LNCAP (cell line): ENCODE measurements at regions not wholly inside any gene's neighbourhood (a gene's known extent, or its start where the extent isn't known, plus 50 kb on each side); places are given as distances from the start of the nearest gene placed in this dataset.

ENCODE experiments used
- TF ChIP-seq, protein P1 (sequence below): fragments of 450-650 bp; IDR thresholded peaks from 2 replicates; pipeline ENCODE4 v1.5.1; 2017; ENCODE audit warnings: mild to moderate bottlenecking

DNA sequence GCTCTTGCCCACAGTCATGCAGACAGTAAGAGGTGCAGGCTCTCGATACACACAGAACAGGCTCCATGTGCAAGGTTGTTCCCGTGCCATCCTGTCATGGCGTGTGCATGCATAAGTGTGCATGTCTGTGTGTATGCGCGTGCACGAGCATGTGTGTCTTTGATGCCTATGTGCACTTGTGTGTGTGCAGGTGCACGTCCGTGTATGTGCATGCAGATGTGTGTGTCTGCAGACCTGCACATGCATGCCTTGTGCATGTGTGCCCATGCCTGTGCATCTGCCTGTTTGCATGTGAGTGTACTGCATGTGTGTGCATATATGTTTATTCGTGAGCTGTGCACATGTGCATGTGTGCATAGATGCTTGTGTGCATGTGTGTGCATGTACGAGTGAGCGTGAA, 309.8 kb downstream of the TMEM121 start:
- TF ChIP-seq, protein P1, sequence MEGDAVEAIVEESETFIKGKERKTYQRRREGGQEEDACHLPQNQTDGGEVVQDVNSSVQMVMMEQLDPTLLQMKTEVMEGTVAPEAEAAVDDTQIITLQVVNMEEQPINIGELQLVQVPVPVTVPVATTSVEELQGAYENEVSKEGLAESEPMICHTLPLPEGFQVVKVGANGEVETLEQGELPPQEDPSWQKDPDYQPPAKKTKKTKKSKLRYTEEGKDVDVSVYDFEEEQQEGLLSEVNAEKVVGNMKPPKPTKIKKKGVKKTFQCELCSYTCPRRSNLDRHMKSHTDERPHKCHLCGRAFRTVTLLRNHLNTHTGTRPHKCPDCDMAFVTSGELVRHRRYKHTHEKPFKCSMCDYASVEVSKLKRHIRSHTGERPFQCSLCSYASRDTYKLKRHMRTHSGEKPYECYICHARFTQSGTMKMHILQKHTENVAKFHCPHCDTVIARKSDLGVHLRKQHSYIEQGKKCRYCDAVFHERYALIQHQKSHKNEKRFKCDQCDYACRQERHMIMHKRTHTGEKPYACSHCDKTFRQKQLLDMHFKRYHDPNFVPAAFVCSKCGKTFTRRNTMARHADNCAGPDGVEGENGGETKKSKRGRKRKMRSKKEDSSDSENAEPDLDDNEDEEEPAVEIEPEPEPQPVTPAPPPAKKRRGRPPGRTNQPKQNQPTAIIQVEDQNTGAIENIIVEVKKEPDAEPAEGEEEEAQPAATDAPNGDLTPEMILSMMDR, result no peak

DNA sequence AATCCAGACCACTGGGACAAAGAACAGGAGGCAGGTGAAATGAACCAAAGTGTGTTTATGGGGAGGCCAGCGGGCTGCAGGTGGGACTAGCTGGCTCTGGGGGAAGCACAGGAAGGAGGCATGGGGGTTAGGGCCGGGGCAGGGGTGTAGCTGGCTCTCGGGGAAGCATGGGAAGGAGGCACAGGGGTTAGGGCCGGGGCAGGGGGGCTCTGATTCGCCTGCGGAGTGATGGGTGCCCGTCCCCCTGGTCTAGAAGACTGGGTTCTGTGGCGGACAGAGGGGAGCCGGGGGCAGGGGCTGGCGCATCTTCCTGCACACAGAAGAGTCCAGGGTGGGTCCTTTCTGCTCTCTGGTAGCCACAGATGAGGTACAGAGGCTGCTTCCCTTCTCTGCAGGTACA, 310.3 kb downstream of the TMEM121 start:
- TF ChIP-seq, protein P1, result no peak

- TF ChIP-seq, protein P1, result no peak
These were observed 311.1 kb downstream of the TMEM121 start for GRCh38 chr14:105837349-105838063.

GRCh38 chr14:105838107-105838506, 311.7 kb downstream of the TMEM121 start:
- TF ChIP-seq, protein P1, result no peak

- TF ChIP-seq, protein P1, result no peak
These were observed 312.4 kb downstream of the TMEM121 start for GRCh38 chr14:105838591-105839424.

GRCh38 chr14:105839425-105840265, 313.3 kb downstream of the TMEM121 start:
- TF ChIP-seq, protein P1, result no peak

DNA sequence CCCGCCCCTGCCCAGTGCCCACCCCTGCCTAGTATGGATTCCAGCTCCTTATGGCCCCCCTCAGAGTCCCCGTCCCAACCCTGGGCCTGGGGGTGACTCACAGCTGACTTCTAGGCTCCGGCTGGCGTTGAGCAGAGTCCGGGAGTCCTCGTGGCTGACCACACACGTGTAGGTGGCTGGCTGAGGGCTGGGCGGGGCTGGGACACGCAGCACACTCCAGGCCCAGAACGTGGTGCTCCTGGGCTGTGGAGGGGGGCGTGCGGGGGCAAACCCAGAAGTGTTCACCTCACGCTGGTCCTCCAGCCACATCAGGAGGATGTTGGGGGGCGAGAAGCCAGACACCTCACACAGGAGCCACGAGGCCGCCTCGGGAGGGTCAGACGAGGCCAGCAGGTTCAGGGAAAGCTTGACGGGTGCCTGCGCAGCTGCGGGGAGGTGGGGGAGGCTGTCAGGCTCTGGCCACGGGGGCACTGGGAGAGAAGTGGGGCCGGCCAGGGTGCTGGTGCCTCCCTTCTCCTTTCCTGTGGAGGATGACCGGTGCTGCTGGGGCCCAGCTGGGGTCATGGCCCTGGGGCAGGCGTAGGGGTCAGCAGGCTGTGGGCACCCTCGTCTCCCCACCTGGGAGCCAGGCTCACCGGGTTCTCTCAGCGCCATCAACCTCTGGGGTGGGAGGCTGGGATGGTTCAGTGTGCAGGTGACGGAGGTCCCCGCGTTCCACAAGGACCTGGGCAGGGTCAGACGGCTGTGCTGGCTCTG, 314.1 kb downstream of the TMEM121 start:
- TF ChIP-seq, protein P1, result no peak
